Esophagus squamous epithelium (tissue), 5 donors: ENCODE measurements at regions not wholly inside any gene's neighbourhood (a gene's known extent, or its start where the extent isn't known, plus 50 kb on each side); places are given as distances from the start of the nearest gene placed in this dataset.

Source experiments
- DNase-seq: peaks from one replicate; lab custom pipeline; 2025; lab: John Stamatoyannopoulos, UW
- H3K27ac ChIP-seq, 4 donors: fragments of 200-600 bp; sonication (generic); one replicate each; pipeline ENCODE4 v1.5.1; 2016 to 2019; ENCODE audit warnings: mild to moderate bottlenecking in 1 of 4
- H3K27me3 ChIP-seq, 4 donors: fragments of 200-600 bp; sonication (generic); 1 replicate in 3 of 4; 2 replicates in 1 of 4; pipeline versions ENCODE4 v1.5.1 to v1.6.0; 2017 to 2021; ENCODE audit warnings: antibody characterized with exemption in 1 of 4
- H3K36me3 ChIP-seq, 3 donors: fragments of 200-600 bp; sonication (generic); one replicate each; pipeline ENCODE4 v1.5.1; 2016 to 2019
- H3K4me1 ChIP-seq, 3 donors: fragments of 200-600 bp; sonication (generic); one replicate each; pipeline ENCODE4 v1.5.1; 2017 to 2019
- H3K4me3 ChIP-seq, 4 donors: fragments of 200-600 bp; sonication (generic); 1 replicate in 3 of 4; 2 replicates in 1 of 4; pipeline ENCODE4 v1.5.1; 2016 to 2019; ENCODE audit warnings: mild to moderate bottlenecking in 2 of 4, moderate library complexity in 1 of 4
- H3K9me3 ChIP-seq, 3 donors: fragments of 200-600 bp; sonication (generic); one replicate each; pipeline ENCODE4 v1.5.1; 2016 to 2019
- POLR2A ChIP-seq, 4 donors: fragments of 450-650 bp; IDR thresholded peaks; one replicate each; pipeline ENCODE4 v1.6.1; 2017; ENCODE audit warnings: antibody characterized with exemption in 4 of 4, mild to moderate bottlenecking in 4 of 4, moderate library complexity in 3 of 4
- WGBS, 2 donors: methylation state at CpG; one replicate each; pipeline ENCODE4 v1.1.5; 2018; 5-methylcytosine and 5-hydroxymethylcytosine counted together
- intact Hi-C: fragments of 100-400 bp; cut with DNase I; formaldehyde crosslinking; loops from one replicate; pipeline ENCODE4 v1.15.0; 2022
- TF ChIP-seq, protein P1 (sequence below), 6 experiments: fragments of 450-650 bp in 4 of 6; fragments of 200-600 bp in 2 of 6; sonication (generic) in 2 of 6; IDR thresholded peaks; one replicate each; pipeline ENCODE4 v1.5.1; 2016 to 2019; ENCODE audit warnings: antibody characterized with exemption in 6 of 6, mild to moderate bottlenecking in 4 of 6, moderate library complexity in 4 of 6
- donor health status: DM: yes; HTN: yes; CAD: no.

DNA sequence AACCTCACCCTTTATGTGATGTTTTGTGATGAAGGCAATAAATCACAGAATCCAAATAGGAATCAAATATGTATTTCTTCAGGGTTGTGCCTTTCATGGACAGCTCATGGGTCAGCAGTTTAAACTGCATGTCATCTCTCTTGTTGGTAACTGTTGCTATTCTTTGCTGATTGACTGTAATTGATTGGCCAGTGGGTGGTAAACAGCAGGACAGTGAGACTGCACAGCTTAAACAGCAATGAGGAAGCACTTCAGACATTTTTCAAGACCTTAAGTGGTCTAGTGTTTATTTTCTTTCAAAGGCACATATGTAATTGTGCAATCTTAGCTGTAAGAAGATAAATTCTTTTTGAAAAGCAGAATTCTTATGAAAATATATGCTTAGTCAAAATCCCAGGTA is 260.5 kb downstream of the COX7C start:
- H3K36me3 ChIP-seq = no peaks in the 10 kb centered on the region
- no peaks in the 10 kb centered on the region for H3K4me1 ChIP-seq
- intact Hi-C loops = no loop called here
- H3K27me3 ChIP-seq = no peaks in the 10 kb centered on the region
- TF ChIP-seq POLR2A (IDR thresholded peaks at IDR 0.05) = no peak
- TF ChIP-seq, protein P1, sequence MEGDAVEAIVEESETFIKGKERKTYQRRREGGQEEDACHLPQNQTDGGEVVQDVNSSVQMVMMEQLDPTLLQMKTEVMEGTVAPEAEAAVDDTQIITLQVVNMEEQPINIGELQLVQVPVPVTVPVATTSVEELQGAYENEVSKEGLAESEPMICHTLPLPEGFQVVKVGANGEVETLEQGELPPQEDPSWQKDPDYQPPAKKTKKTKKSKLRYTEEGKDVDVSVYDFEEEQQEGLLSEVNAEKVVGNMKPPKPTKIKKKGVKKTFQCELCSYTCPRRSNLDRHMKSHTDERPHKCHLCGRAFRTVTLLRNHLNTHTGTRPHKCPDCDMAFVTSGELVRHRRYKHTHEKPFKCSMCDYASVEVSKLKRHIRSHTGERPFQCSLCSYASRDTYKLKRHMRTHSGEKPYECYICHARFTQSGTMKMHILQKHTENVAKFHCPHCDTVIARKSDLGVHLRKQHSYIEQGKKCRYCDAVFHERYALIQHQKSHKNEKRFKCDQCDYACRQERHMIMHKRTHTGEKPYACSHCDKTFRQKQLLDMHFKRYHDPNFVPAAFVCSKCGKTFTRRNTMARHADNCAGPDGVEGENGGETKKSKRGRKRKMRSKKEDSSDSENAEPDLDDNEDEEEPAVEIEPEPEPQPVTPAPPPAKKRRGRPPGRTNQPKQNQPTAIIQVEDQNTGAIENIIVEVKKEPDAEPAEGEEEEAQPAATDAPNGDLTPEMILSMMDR (IDR thresholded peaks at IDR 0.05) = no peak
- no peaks in the 10 kb centered on the region for H3K9me3 ChIP-seq
- H3K4me3 ChIP-seq = no peak overlapping the region
- H3K27ac ChIP-seq = no peak overlapping the region
- DNase-seq = no peak

DNA sequence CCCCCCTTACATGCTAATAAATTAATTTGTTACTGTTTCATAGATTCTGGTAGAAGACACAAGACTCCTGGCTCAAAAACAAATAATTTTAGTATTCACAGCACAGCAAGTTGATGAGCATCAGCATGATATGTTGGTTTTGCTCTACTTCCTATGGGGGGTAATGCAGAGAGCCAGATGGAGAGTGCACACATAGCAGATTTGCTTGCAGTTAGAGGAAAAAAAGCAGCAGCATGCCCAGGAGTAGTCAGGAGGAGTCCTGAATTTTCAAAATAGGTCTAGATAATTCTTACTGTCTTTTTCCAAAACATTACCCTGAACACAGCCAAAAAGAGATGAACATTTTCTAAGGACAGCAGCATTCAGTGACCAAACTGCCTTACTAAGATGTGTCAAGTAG is 261.3 kb downstream of the COX7C start:
- no peaks in the 10 kb centered on the region for H3K9me3 ChIP-seq
- no peaks in the 10 kb centered on the region for H3K4me1 ChIP-seq
- no peak for TF ChIP-seq POLR2A (IDR thresholded peaks at IDR 0.05)
- TF ChIP-seq, protein P1 (IDR thresholded peaks at IDR 0.05) = no peak
- intact Hi-C loops = no loop called here
- no peak for DNase-seq
- H3K27ac ChIP-seq = no peak overlapping the region
- no peaks in the 10 kb centered on the region for H3K36me3 ChIP-seq
- no peak overlapping the region for H3K4me3 ChIP-seq
- no peaks in the 10 kb centered on the region for H3K27me3 ChIP-seq

DNA sequence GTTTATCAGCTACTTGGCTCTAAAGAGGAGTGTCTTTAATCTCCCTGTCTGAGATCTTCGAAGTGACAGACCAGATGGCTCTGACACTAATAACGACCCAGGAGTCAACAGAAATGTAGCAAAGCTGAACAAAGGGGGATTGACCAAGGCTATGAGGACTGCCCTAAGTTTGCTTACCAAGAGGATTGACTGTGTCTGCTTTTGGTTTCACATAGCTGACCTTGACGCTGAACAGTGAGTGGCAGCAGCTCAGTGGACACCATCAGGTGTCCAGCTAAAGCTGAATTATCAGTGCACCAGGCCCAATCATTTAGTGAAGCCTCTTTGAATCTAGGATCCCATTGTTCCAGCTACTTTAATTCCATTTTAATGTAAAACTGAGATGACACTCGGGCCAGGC is 262.6 kb downstream of the COX7C start:
- TF ChIP-seq POLR2A (IDR thresholded peaks at IDR 0.05) = no peak
- TF ChIP-seq, protein P1 (IDR thresholded peaks at IDR 0.05) = no peak
- Histone ChIP-seq H3K36me3 (no peaks in the 10 kb centered on the region), H3K27ac (no peak overlapping the region), H3K4me1 (no peaks in the 10 kb centered on the region), H3K9me3 (no peaks in the 10 kb centered on the region), H3K27me3 (no peaks in the 10 kb centered on the region), H3K4me3 (no peak overlapping the region)
- DNase-seq = no peak
- intact Hi-C loops = no loop called here
- WGBS, 2 donors = 38% methylated on average over 3 to 4 of the region's 4 CpGs

DNA sequence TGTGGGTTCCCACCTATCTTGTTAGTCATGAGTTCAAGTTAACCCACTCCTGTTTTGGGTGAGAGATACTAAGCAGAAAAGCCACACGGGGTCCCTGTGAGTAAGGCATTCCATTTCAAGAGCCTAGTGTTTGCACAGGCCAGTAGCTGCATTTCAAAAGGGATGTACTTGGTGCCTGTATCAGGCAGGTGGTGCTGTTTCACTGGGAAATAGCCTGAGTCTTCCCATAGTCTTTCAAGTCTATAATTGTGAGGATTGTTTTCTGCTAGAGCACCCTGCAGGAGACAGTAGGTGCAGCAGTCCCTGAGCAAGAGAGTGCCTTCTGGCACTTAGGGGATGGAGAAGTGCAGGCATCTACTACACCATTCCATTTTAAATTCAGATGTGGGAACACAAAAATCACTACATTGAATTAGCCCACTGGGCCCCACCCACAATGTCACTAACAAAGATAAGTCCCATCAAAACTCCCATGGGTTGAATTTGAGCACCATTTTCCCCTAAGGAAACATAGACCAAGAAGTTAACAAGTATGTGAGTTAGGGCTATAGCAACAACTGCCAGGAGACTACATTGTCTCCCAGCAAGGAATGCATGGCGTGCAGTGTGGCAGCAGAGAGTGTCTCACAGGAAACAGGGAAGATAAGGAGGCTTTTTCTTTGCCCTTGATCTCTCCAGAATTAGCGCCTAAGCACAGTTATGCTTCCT is 263.2 kb downstream of the COX7C start:
- 42% methylated on average over 3 of the region's 3 CpGs for WGBS, 2 donors

DNA sequence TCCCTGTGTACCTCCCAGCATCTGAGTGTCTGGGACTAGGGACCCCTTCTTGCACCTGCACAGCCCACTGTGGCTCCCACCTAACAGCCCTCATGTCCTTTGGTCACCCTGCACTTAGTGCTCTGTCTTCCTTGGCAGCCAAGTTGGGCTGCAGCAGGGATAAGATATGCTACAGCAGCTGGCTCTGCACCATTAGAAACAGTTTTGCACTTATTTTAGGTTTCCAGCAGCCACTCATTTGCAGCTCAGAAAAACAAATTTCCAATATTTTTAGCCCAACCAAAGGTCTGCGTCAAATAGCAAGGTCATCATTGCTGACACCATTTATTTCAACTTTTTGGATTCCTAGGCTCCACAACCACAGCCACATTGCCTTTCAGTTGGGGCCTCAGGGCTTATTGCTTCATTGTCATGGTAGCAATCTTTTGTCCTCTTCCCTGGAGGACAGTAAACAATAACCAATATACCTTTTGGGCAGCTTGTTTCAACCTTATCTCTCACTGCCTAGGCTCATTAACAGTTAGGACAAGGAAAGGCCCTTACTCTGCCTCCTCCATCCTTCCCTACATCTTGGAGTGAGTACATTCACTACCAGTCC is 263.9 kb downstream of the COX7C start:
- WGBS, 2 donors = 100% methylated on average over 1 of the region's 1 CpG
- no peak for TF ChIP-seq POLR2A (IDR thresholded peaks at IDR 0.05)
- TF ChIP-seq, protein P1 (IDR thresholded peaks at IDR 0.05) = no peak
- no peak overlapping the region for H3K27ac ChIP-seq
- H3K9me3 ChIP-seq = no peaks in the 10 kb centered on the region
- H3K27me3 ChIP-seq = no peaks in the 10 kb centered on the region
- no peak overlapping the region for H3K4me3 ChIP-seq
- no peak for DNase-seq
- no peaks in the 10 kb centered on the region for H3K4me1 ChIP-seq
- no peaks in the 10 kb centered on the region for H3K36me3 ChIP-seq
- intact Hi-C loops = no loop called here

More for the DNA sequence above, 263.2 kb downstream of the COX7C start:
- intact Hi-C loops = no loop called here
- Histone ChIP-seq H3K4me3 (no peak overlapping the region), H3K27me3 (no peaks in the 10 kb centered on the region), H3K9me3 (no peaks in the 10 kb centered on the region), H3K36me3 (no peaks in the 10 kb centered on the region), H3K27ac (no peak overlapping the region), H3K4me1 (no peaks in the 10 kb centered on the region)
- TF ChIP-seq, protein P1 (IDR thresholded peaks at IDR 0.05) = peak; percentile 15 to 60 (median 43)
- no peak for TF ChIP-seq POLR2A (IDR thresholded peaks at IDR 0.05)
- DNase-seq = no peak
